Liver (tissue), 8 donors: ENCODE measurements at regions not wholly inside any gene's neighbourhood (a gene's known extent, or its start where the extent isn't known, plus 50 kb on each side); places are given as distances from the start of the nearest gene placed in this dataset.

Experiments
- DNase-seq: peaks from one replicate; pipeline ENCODE4 v3.0.0-alpha.2; 2017; ENCODE audit warnings: low spot score
- H3K27ac ChIP-seq, 2 donors: one replicate each; pipeline ENCODE4 v1.7.0; 2013; ENCODE audit warnings: inconsistent platforms in 2 of 2, low read length in 2 of 2, control low read depth in 1 of 2, low read depth in 1 of 2, mild to moderate bottlenecking in 1 of 2
- H3K27me3 ChIP-seq, 4 donors: one replicate each; pipeline versions ENCODE4 v1.6.1 to v1.7.0; 2013; ENCODE audit warnings: low read length in 3 of 4, inconsistent platforms in 1 of 4, mild to moderate bottlenecking in 1 of 4, moderate library complexity in 1 of 4; ENCODE audit not compliant: control insufficient read depth in 4 of 4, insufficient read depth in 4 of 4
- H3K36me3 ChIP-seq, 4 donors: one replicate each; pipeline versions ENCODE4 v1.6.1 to v1.7.0; 2013; ENCODE audit warnings: low read length in 3 of 4, mild to moderate bottlenecking in 3 of 4, low read depth in 1 of 4, moderate library complexity in 1 of 4; ENCODE audit not compliant: control insufficient read depth in 4 of 4, insufficient read depth in 3 of 4
- H3K4me1 ChIP-seq, 4 donors: one replicate each; pipeline versions ENCODE4 v1.6.1 to v1.7.0; 2013; ENCODE audit warnings: low read length in 3 of 4, mild to moderate bottlenecking in 3 of 4, moderate library complexity in 1 of 4; ENCODE audit not compliant: control insufficient read depth in 4 of 4, insufficient read depth in 4 of 4
- H3K4me3 ChIP-seq, 3 donors: one replicate each; pipeline versions ENCODE4 v1.6.1 to v1.7.0; 2013; ENCODE audit warnings: low read length in 3 of 3, control low read depth in 1 of 3, low read depth in 1 of 3, mild to moderate bottlenecking in 1 of 3
- H3K9ac ChIP-seq, 2 donors: one replicate each; pipeline ENCODE4 v1.7.0; 2013; ENCODE audit warnings: low read length in 2 of 2, mild to moderate bottlenecking in 2 of 2, moderate library complexity in 2 of 2, control low read depth in 1 of 2, low read depth in 1 of 2
- H3K9me3 ChIP-seq, 4 donors: one replicate each; pipeline versions ENCODE4 v1.6.1 to v1.7.0; 2013; ENCODE audit warnings: low read length in 3 of 4; ENCODE audit not compliant: control insufficient read depth in 4 of 4
- ATF3 ChIP-seq: IDR thresholded peaks from 2 replicates; pipeline ENCODE4 v1.6.1; 2016; ENCODE audit warnings: antibody characterized with exemption
- CTCF ChIP-seq: fragments of 150-350 bp; IDR thresholded peaks from 2 replicates; pipeline ENCODE4 v1.5.1; 2017; ENCODE audit warnings: improper control_type of control experiment, low read depth, low read length; ENCODE audit not compliant: missing input control
- EGR1 ChIP-seq, 2 donors: IDR thresholded peaks; 2 replicates each; pipeline ENCODE4 v1.6.1; 2016 to 2018; ENCODE audit warnings: antibody characterized with exemption in 2 of 2, low read depth in 2 of 2
- FOXA1 ChIP-seq: IDR thresholded peaks from 2 replicates; pipeline ENCODE4 v1.6.1; 2016; ENCODE audit warnings: antibody characterized with exemption
- FOXA2 ChIP-seq: IDR thresholded peaks from 2 replicates; pipeline ENCODE4 v1.6.1; 2016; ENCODE audit warnings: antibody characterized with exemption
- GABPA ChIP-seq, 2 donors: IDR thresholded peaks in 1 of 2; conservative IDR thresholded peaks in 1 of 2; 2 replicates each; pipeline ENCODE4 v1.6.1; 2016; ENCODE audit warnings: antibody characterized with exemption in 2 of 2, mild to moderate bottlenecking in 1 of 2, moderate library complexity in 1 of 2
- HNF4A ChIP-seq, 2 donors: conservative IDR thresholded peaks; 2 replicates each; pipeline ENCODE4 v1.6.1; 2016; ENCODE audit warnings: antibody characterized with exemption in 2 of 2, mild to moderate bottlenecking in 2 of 2
- HNF4G ChIP-seq: IDR thresholded peaks from 2 replicates; pipeline ENCODE4 v1.6.1; 2016; ENCODE audit warnings: antibody characterized with exemption
- JUND ChIP-seq, 2 donors: IDR thresholded peaks; 2 replicates each; pipeline ENCODE4 v1.6.1; 2016; ENCODE audit warnings: antibody characterized with exemption in 2 of 2
- MAX ChIP-seq: IDR thresholded peaks from 2 replicates; pipeline ENCODE4 v1.6.1; 2016; ENCODE audit warnings: antibody characterized with exemption
- NR2F2 ChIP-seq: IDR thresholded peaks from 2 replicates; pipeline ENCODE4 v1.6.1; 2016; ENCODE audit warnings: antibody characterized with exemption
- RAD21 ChIP-seq, 2 donors: IDR thresholded peaks; 2 replicates each; pipeline ENCODE4 v1.6.1; 2016; ENCODE audit warnings: antibody characterized with exemption in 2 of 2, mild to moderate bottlenecking in 2 of 2
- REST ChIP-seq: IDR thresholded peaks from 2 replicates; pipeline ENCODE4 v1.6.1; 2016; ENCODE audit warnings: antibody characterized with exemption, mild to moderate bottlenecking
- RXRA ChIP-seq, 2 donors: IDR thresholded peaks; 2 replicates each; pipeline ENCODE4 v1.6.1; 2017 to 2018; ENCODE audit warnings: antibody characterized with exemption in 2 of 2, mild to moderate bottlenecking in 1 of 2
- SP1 ChIP-seq: IDR thresholded peaks from 2 replicates; pipeline ENCODE4 v1.6.1; 2018; ENCODE audit warnings: antibody characterized with exemption, mild to moderate bottlenecking
- TAF1 ChIP-seq: conservative IDR thresholded peaks from 2 replicates; pipeline ENCODE4 v1.6.1; 2016; ENCODE audit warnings: antibody characterized with exemption, mild to moderate bottlenecking
- YY1 ChIP-seq: IDR thresholded peaks from 2 replicates; pipeline ENCODE4 v1.6.1; 2016; ENCODE audit warnings: antibody characterized with exemption, mild to moderate bottlenecking
- ZBTB33 ChIP-seq: IDR thresholded peaks from 2 replicates; pipeline ENCODE4 v1.6.1; 2016; ENCODE audit warnings: antibody characterized with exemption
- WGBS: extraction: QIAGEN DNeasy Blood & Tissue Kit; methylation state at CpG from one replicate; pipeline ENCODE4 v1.1.7; 2013; 5-methylcytosine and 5-hydroxymethylcytosine counted together
- donor health status: healthy.
- donor health status: healthy.
- donor health status: healthy.
- donor health status: healthy.
- donor health status: healthy.

GRCh38 chr5:4735261-4735660 lies 404.9 kb upstream of the ADAMTS16 start:
- Histone ChIP-seq H3K36me3 (no peaks in the 10 kb centered on the region), H3K27me3 (no peaks in the 10 kb centered on the region), H3K27ac (no peak overlapping the region), H3K9me3 (no peaks in the 10 kb centered on the region), H3K9ac (no peak overlapping the region), H3K4me1 (no peaks in the 10 kb centered on the region), H3K4me3 (no peak overlapping the region)
- TF ChIP-seq EGR1 (IDR thresholded peaks at IDR 0.05; ENCODE audit: low read depth in 2 of 2) (no peak), RAD21 (IDR thresholded peaks at IDR 0.05) (no peak), HNF4A (conservative IDR thresholded peaks at IDR 0.05) (no peak), FOXA1 (no peak), MAX (no peak), YY1 (no peak), GABPA (IDR thresholded peaks at IDR 0.05 in 1 of 2, conservative IDR thresholded peaks at IDR 0.05 in 1 of 2) (no peak)
- DNase-seq = no peak
- 61% methylated on average over 3 of the region's 3 CpGs for WGBS

- no peak overlapping the region for H3K4me3 ChIP-seq
- no peaks in the 10 kb centered on the region for H3K36me3 ChIP-seq
- no peak overlapping the region for H3K9ac ChIP-seq
- TF ChIP-seq ZBTB33 (no peak), EGR1 (IDR thresholded peaks at IDR 0.05; ENCODE audit: low read depth in 2 of 2) (no peak), RXRA (IDR thresholded peaks at IDR 0.05) (no peak), REST (no peak), GABPA (IDR thresholded peaks at IDR 0.05 in 1 of 2, conservative IDR thresholded peaks at IDR 0.05 in 1 of 2) (no peak), MAX (no peak), TAF1 (no peak), YY1 (no peak), RAD21 (IDR thresholded peaks at IDR 0.05) (no peak), FOXA1 (no peak), HNF4A (conservative IDR thresholded peaks at IDR 0.05) (no peak), NR2F2 (no peak), ATF3 (no peak), HNF4G (no peak), SP1 (no peak), JUND (IDR thresholded peaks at IDR 0.05) (no peak), CTCF (no peak), FOXA2 (no peak)
- WGBS = 57% methylated on average over 1 of the region's 1 CpG
- H3K9me3 ChIP-seq = peaks cover 0 to 2% (median 0%) of the 10 kb centered on the region in 4 donors
- no peak overlapping the region for H3K27ac ChIP-seq
- no peaks in the 10 kb centered on the region for H3K27me3 ChIP-seq
- no peaks in the 10 kb centered on the region for H3K4me1 ChIP-seq
- no peak for DNase-seq
Measured at GRCh38 chr5:4737868-4738267, 402.3 kb upstream of the ADAMTS16 start.
